ENCODE measurements at regions not wholly inside any gene's neighbourhood (a gene's known extent, or its start where the extent isn't known, plus 50 kb on each side); places are given as distances from the start of the nearest gene placed in this dataset.

DNA sequence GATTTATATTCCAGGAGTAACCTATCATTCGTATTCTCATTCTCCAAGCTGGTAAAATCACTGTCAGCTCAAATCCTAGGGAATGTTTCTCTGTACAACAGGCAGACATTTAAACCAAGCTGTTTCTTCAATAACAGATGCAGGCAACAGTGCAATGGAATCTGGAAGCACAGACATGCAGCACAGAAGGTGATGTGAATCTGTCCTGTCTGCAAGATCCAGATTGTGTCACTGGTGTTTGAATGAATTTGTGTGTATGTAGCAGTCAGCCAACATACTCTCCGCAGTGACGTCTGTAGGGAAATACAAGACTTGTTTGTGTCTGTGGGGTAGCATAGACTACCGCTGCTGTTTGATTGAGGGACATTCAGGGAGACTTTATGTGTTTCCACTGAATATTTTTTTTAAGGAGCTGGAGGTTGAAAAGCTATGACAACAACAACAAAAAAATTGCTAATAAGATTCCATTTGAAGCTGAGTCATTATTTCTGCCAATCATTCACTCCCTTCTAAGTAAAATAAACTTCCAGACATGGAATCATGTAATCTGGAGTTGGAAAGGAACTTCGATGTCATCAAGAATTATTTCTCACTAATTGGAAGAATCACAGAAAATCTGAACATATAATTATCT lies 122.9 kb upstream of the MYO3A start:
- TF ChIP-seq GATA2 (IDR thresholded peaks at IDR 0.05; ENCODE audit: low read depth, low read length) (no peak), GATA3 (IDR thresholded peaks at IDR 0.05; ENCODE audit: low read depth, low read length) (no peak)

All from SH-SY5Y (cell line).